ENCODE measurements at regions not wholly inside any gene's neighbourhood (a gene's known extent, or its start where the extent isn't known, plus 50 kb on each side); places are given as distances from the start of the nearest gene placed in this dataset.

DNA sequence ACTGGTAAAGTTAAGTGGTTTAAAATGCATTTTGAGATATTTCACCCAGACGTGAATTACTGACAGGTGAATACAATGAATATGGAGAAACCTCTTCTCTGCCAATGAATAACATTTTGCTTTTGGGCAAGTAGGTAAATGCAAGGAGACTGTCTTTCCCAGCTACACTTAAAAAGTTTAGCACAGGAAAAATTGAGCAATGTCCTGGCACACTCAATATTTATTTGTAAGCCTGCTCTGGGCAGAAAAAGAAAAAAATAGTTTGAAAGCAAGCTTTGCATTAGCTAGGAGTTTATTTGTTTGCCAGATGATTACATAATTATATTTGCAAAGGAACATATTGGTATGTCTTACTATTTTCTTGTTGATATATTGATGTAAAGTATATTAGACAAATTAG, 624.2 kb downstream of the ACTR3B start:
- peaks cover 0 to 5% (median 2%) of the 10 kb centered on the region in 3 donors for H3K27me3 ChIP-seq (ENCODE audit: control insufficient read depth in 3 of 3, insufficient read depth in 3 of 3, low read length in 2 of 3)
- H3K9me3 ChIP-seq (ENCODE audit: control insufficient read depth in 4 of 4, insufficient read depth in 3 of 4, low read length in 3 of 4) = peaks cover 0 to 3% (median 0%) of the 10 kb centered on the region in 4 donors
- whole genome bisulfite sequencing, 2 donors = 44 to 71% methylated on average over 1 of the region's 1 CpG
- no peak overlapping the region for H3K4me3 ChIP-seq
- TF ChIP-seq, protein P1, sequence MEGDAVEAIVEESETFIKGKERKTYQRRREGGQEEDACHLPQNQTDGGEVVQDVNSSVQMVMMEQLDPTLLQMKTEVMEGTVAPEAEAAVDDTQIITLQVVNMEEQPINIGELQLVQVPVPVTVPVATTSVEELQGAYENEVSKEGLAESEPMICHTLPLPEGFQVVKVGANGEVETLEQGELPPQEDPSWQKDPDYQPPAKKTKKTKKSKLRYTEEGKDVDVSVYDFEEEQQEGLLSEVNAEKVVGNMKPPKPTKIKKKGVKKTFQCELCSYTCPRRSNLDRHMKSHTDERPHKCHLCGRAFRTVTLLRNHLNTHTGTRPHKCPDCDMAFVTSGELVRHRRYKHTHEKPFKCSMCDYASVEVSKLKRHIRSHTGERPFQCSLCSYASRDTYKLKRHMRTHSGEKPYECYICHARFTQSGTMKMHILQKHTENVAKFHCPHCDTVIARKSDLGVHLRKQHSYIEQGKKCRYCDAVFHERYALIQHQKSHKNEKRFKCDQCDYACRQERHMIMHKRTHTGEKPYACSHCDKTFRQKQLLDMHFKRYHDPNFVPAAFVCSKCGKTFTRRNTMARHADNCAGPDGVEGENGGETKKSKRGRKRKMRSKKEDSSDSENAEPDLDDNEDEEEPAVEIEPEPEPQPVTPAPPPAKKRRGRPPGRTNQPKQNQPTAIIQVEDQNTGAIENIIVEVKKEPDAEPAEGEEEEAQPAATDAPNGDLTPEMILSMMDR (IDR thresholded peaks at IDR 0.05; ENCODE audit: control extremely low read depth, extremely low read depth) = no peak
- no peak overlapping the region for H3K9ac ChIP-seq (ENCODE audit: insufficient read depth in 1 of 2, low read length in 2 of 2)
- DNase-seq (no peak), ATAC-seq (ENCODE audit: insufficient read depth, low FRiP score) (no peak)
- no peak overlapping the region for H3K27ac ChIP-seq (ENCODE audit: low read depth in 1 of 2, low read length in 1 of 2)
- H3K36me3 ChIP-seq (ENCODE audit: control insufficient read depth in 4 of 4, insufficient read depth in 4 of 4, low read length in 4 of 4) = no peaks in the 10 kb centered on the region
- peaks cover 0 to 1% (median 0%) of the 10 kb centered on the region in 5 donors for H3K4me1 ChIP-seq (ENCODE audit: control insufficient read depth in 5 of 5, insufficient read depth in 5 of 5, low read length in 5 of 5)

DNA sequence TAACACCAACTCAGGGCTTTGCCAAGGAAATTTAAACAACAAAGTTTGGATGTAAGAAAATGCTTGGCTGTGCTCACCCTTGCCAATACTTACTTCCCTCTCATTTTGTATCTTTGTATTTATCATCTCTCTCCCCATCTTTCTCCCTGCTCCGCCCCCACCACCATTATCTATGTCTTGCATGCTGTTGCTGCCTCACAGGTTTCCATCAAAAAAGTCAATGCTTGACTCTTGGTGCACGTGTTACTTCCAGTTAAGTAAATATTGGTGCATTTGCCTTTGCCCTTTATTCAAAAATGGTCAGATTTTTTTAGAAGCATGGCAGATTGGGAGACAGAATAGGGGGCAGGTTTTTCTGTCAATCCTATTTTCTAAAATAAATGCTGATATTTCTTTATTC, 626.0 kb downstream of the ACTR3B start:
- DNase-seq = no peak
- H3K27ac ChIP-seq (ENCODE audit: low read depth in 1 of 2, low read length in 1 of 2) = no peak overlapping the region
- H3K4me1 ChIP-seq (ENCODE audit: control insufficient read depth in 5 of 5, insufficient read depth in 5 of 5, low read length in 5 of 5) = peaks cover 0 to 1% (median 0%) of the 10 kb centered on the region in 5 donors
- TF ChIP-seq, protein P1 (IDR thresholded peaks at IDR 0.05; ENCODE audit: control extremely low read depth, extremely low read depth) = no peak
- ATAC-seq (ENCODE audit: insufficient read depth, low FRiP score) = no peak
- no peak overlapping the region for H3K4me3 ChIP-seq
- H3K36me3 ChIP-seq (ENCODE audit: control insufficient read depth in 4 of 4, insufficient read depth in 4 of 4, low read length in 4 of 4) = no peaks in the 10 kb centered on the region
- no peak overlapping the region for H3K9ac ChIP-seq (ENCODE audit: insufficient read depth in 1 of 2, low read length in 2 of 2)
- WGBS, 2 donors = 42 to 64% methylated on average over 2 of the region's 2 CpGs
- no peaks in the 10 kb centered on the region for H3K27me3 ChIP-seq (ENCODE audit: control insufficient read depth in 3 of 3, insufficient read depth in 3 of 3, low read length in 2 of 3)
- H3K9me3 ChIP-seq (ENCODE audit: control insufficient read depth in 4 of 4, insufficient read depth in 3 of 4, low read length in 3 of 4) = peaks cover 0 to 5% (median 2%) of the 10 kb centered on the region in 4 donors

- 59 to 72% methylated on average over 10 of the region's 10 CpGs for WGBS, 2 donors
- ATAC-seq (ENCODE audit: insufficient read depth, low FRiP score) (no peak), DNase-seq (no peak)
- no peak overlapping the region for H3K27ac ChIP-seq (ENCODE audit: low read depth in 1 of 2, low read length in 1 of 2)
- H3K27me3 ChIP-seq (ENCODE audit: control insufficient read depth in 3 of 3, insufficient read depth in 3 of 3, low read length in 2 of 3) = no peaks in the 10 kb centered on the region
- TF ChIP-seq, protein P1 (IDR thresholded peaks at IDR 0.05; ENCODE audit: control extremely low read depth, extremely low read depth) = no peak
- H3K36me3 ChIP-seq (ENCODE audit: control insufficient read depth in 4 of 4, insufficient read depth in 4 of 4, low read length in 4 of 4) = no peaks in the 10 kb centered on the region
- no peak overlapping the region for H3K9ac ChIP-seq (ENCODE audit: insufficient read depth in 1 of 2, low read length in 2 of 2)
- peaks cover 0 to 1% (median 0%) of the 10 kb centered on the region in 5 donors for H3K4me1 ChIP-seq (ENCODE audit: control insufficient read depth in 5 of 5, insufficient read depth in 5 of 5, low read length in 5 of 5)
- peaks cover 0 to 9% (median 3%) of the 10 kb centered on the region in 4 donors for H3K9me3 ChIP-seq (ENCODE audit: control insufficient read depth in 4 of 4, insufficient read depth in 3 of 4, low read length in 3 of 4)
- H3K4me3 ChIP-seq = no peak overlapping the region
Observed at GRCh38 chr7:153386556-153386955, 627.0 kb downstream of the ACTR3B start.

GRCh38 chr7:153388611-153389010, 629.1 kb downstream of the ACTR3B start:
- H3K9ac ChIP-seq (ENCODE audit: insufficient read depth in 1 of 2, low read length in 2 of 2) = no peak overlapping the region
- H3K4me3 ChIP-seq = no peak overlapping the region
- peaks cover 0 to 9% (median 6%) of the 10 kb centered on the region in 4 donors for H3K9me3 ChIP-seq (ENCODE audit: control insufficient read depth in 4 of 4, insufficient read depth in 3 of 4, low read length in 3 of 4)
- ATAC-seq (ENCODE audit: insufficient read depth, low FRiP score) (no peak), DNase-seq (no peak)
- TF ChIP-seq, protein P1 (IDR thresholded peaks at IDR 0.05; ENCODE audit: control extremely low read depth, extremely low read depth) = no peak
- H3K27ac ChIP-seq (ENCODE audit: low read depth in 1 of 2, low read length in 1 of 2) = no peak overlapping the region
- no peaks in the 10 kb centered on the region for H3K36me3 ChIP-seq (ENCODE audit: control insufficient read depth in 4 of 4, insufficient read depth in 4 of 4, low read length in 4 of 4)
- H3K4me1 ChIP-seq (ENCODE audit: control insufficient read depth in 5 of 5, insufficient read depth in 5 of 5, low read length in 5 of 5) = peaks cover 0 to 1% (median 0%) of the 10 kb centered on the region in 5 donors
- H3K27me3 ChIP-seq (ENCODE audit: control insufficient read depth in 3 of 3, insufficient read depth in 3 of 3, low read length in 2 of 3) = no peaks in the 10 kb centered on the region

Data from lung (tissue), 11 donors.